GM21390 (cell line): ENCODE measurements at regions not wholly inside any gene's neighbourhood (a gene's known extent, or its start where the extent isn't known, plus 50 kb on each side); places are given as distances from the start of the nearest gene placed in this dataset.
"Not testable (repeated sequence)": the region's sequence is repeated elsewhere in the genome, so short reads cannot be mapped to it uniquely, and the experiment has no call there.

ENCODE experiments used
- ATAC-seq: cut with Tn5 transposase; IDR thresholded peaks from one replicate; pipeline ENCODE4 v1.9.1; 2021; ENCODE audit not compliant: unreplicated experiment

GRCh38 chr5:56628616-56629015 is 186.7 kb upstream of the MAP3K1 start:
- not testable (repeated sequence) for ATAC-seq

GRCh38 chr5:56625541-56625940 is 189.8 kb upstream of the MAP3K1 start:
- no peak for ATAC-seq

GRCh38 chr5:56624751-56625150 is 190.6 kb upstream of the MAP3K1 start:
- no peak for ATAC-seq

GRCh38 chr5:56622141-56622540 is 193.2 kb upstream of the MAP3K1 start:
- no peak for ATAC-seq

- ATAC-seq, result no peak
These were observed 194.3 kb upstream of the MAP3K1 start for GRCh38 chr5:56620903-56621677.

GRCh38 chr5:56617998-56618397 is 197.4 kb upstream of the MAP3K1 start:
- no peak for ATAC-seq

GRCh38 chr5:56616454-56617160 is 198.7 kb upstream of the MAP3K1 start:
- ATAC-seq, result no peak

- no peak for ATAC-seq
These were observed 199.8 kb upstream of the MAP3K1 start for GRCh38 chr5:56615361-56616153.

GRCh38 chr5:56612759-56613158 is 202.6 kb upstream of the MAP3K1 start:
- ATAC-seq, result no peak

- ATAC-seq, result no peak
These were observed 203.0 kb upstream of the MAP3K1 start for GRCh38 chr5:56612353-56612752.

- ATAC-seq, result no peak
These were observed 205.2 kb upstream of the MAP3K1 start for GRCh38 chr5:56610093-56610698.

- no peak for ATAC-seq
These were observed 207.0 kb upstream of the MAP3K1 start for GRCh38 chr5:56608217-56608925.

- no peak for ATAC-seq
These were observed 207.8 kb upstream of the MAP3K1 start for GRCh38 chr5:56607551-56607950.

GRCh38 chr5:56607074-56607473 is 208.3 kb upstream of the MAP3K1 start:
- no peak for ATAC-seq

GRCh38 chr5:56606192-56606591 is 209.2 kb upstream of the MAP3K1 start:
- no peak for ATAC-seq

- no peak for ATAC-seq
These were observed 210.1 kb upstream of the MAP3K1 start for GRCh38 chr5:56605231-56605630.

- ATAC-seq, result no peak
These were observed 213.7 kb upstream of the MAP3K1 start for GRCh38 chr5:56601641-56602071.

GRCh38 chr5:56598941-56599340 is 216.4 kb upstream of the MAP3K1 start:
- no peak for ATAC-seq

GRCh38 chr5:56596155-56596554 is 219.2 kb upstream of the MAP3K1 start:
- ATAC-seq, result no peak

GRCh38 chr5:56595566-56595965 is 219.8 kb upstream of the MAP3K1 start:
- ATAC-seq, result no peak

- no peak for ATAC-seq
These were observed 220.6 kb upstream of the MAP3K1 start for GRCh38 chr5:56594792-56595191.
